PC-9 (cell line): ENCODE measurements at regions not wholly inside any gene's neighbourhood (a gene's known extent, or its start where the extent isn't known, plus 50 kb on each side); places are given as distances from the start of the nearest gene placed in this dataset.

ENCODE experiments used
- EZH2 ChIP-seq: fragments of 200-600 bp; sonication (generic); IDR thresholded peaks from 2 replicates; pipeline ENCODE4 v1.8.0; 2017; ENCODE audit warnings: antibody characterized with exemption, low read depth
- TF ChIP-seq, protein P1 (sequence below): fragments of 200-600 bp; sonication (generic); conservative IDR thresholded peaks from 2 replicates; pipeline ENCODE4 v1.6.1; 2017; ENCODE audit warnings: mixed run types, antibody characterized with exemption, mild to moderate bottlenecking, moderate library complexity

DNA sequence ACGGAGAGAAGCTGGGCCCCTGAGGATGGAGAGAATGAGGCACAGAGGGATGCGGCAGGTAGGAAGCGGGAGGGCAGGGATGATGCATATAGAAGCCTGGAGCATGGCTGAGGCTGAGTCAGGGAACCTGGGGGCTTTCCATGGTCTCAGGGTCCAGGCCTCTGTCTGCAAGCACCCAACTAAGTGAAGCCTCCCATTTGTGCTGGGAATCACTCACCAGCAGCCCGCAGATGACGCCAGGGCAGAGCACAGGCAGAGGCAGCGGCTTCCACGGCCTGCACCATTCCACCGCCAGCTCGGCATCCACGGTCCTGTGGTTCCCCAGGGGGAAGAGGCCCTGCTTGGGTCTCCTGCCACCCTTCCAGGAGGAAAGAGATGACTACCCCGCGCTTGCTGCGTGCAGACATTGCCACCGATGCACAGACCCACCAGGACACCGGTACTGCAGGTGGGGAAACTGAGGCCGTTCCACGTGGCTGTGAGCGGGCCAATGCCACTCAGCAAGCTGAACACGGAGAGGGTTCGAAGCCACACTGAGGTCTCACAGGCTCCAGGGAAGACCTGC, 75.5 kb downstream of the NCOR2 start:
- TF ChIP-seq, protein P1, sequence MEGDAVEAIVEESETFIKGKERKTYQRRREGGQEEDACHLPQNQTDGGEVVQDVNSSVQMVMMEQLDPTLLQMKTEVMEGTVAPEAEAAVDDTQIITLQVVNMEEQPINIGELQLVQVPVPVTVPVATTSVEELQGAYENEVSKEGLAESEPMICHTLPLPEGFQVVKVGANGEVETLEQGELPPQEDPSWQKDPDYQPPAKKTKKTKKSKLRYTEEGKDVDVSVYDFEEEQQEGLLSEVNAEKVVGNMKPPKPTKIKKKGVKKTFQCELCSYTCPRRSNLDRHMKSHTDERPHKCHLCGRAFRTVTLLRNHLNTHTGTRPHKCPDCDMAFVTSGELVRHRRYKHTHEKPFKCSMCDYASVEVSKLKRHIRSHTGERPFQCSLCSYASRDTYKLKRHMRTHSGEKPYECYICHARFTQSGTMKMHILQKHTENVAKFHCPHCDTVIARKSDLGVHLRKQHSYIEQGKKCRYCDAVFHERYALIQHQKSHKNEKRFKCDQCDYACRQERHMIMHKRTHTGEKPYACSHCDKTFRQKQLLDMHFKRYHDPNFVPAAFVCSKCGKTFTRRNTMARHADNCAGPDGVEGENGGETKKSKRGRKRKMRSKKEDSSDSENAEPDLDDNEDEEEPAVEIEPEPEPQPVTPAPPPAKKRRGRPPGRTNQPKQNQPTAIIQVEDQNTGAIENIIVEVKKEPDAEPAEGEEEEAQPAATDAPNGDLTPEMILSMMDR: no peak
- no peak for TF ChIP-seq EZH2
